ENCODE measurements at regions not wholly inside any gene's neighbourhood (a gene's known extent, or its start where the extent isn't known, plus 50 kb on each side); places are given as distances from the start of the nearest gene placed in this dataset.
"Not testable (repeated sequence)": the region's sequence is repeated elsewhere in the genome, so short reads cannot be mapped to it uniquely, and the experiment has no call there.

DNA sequence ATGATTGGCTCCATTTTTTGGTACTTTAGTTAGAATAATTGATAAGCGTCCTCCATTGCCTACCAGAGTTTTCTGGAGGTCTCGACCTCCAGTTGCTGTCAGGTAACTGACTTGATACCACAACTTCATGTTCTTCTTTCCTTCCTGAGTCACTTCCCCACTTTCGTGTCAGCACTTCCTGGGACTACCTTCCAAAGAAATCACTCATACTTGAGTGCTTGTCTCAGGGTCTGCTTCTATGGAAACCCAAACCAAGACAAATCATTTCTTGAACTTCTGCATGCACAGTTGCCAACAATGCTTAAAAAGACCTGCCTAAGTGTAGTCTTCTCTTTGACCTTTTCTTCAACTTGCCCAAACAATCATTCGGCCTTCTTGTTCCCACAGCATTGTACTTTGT lies 210.3 kb upstream of the ETAA1 start:
- H3K27me3 Mint-ChIP-seq, result no peaks in the 10 kb centered on the region
- DNase-seq, result no peak
- TF ChIP-seq, protein P1, sequence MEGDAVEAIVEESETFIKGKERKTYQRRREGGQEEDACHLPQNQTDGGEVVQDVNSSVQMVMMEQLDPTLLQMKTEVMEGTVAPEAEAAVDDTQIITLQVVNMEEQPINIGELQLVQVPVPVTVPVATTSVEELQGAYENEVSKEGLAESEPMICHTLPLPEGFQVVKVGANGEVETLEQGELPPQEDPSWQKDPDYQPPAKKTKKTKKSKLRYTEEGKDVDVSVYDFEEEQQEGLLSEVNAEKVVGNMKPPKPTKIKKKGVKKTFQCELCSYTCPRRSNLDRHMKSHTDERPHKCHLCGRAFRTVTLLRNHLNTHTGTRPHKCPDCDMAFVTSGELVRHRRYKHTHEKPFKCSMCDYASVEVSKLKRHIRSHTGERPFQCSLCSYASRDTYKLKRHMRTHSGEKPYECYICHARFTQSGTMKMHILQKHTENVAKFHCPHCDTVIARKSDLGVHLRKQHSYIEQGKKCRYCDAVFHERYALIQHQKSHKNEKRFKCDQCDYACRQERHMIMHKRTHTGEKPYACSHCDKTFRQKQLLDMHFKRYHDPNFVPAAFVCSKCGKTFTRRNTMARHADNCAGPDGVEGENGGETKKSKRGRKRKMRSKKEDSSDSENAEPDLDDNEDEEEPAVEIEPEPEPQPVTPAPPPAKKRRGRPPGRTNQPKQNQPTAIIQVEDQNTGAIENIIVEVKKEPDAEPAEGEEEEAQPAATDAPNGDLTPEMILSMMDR (IDR thresholded peaks at IDR 0.05), result no peak
- H3K9me3 Mint-ChIP-seq, result peaks cover 2% of the 10 kb centered on the region
- ChIA-PET CTCF (no interaction called here), POLR2A (no interaction called here)
- H3K4me1 Mint-ChIP-seq, result no peaks in the 10 kb centered on the region
- no peak overlapping the region for H3K4me3 Mint-ChIP-seq
- H3K36me3 Mint-ChIP-seq (ENCODE audit: low read depth), result no peaks in the 10 kb centered on the region
- intact Hi-C loops (cut with micrococcal nuclease), result no loop called here
- H3K27ac Mint-ChIP-seq, result no peak overlapping the region
- ATAC-seq (ENCODE audit: low read depth), result no peak

GRCh38 chr2:67195327-67195726 lies 201.8 kb upstream of the ETAA1 start:
- H3K27me3 Mint-ChIP-seq; H3K9me3 Mint-ChIP-seq; ATAC-seq (ENCODE audit: low read depth); POLR2A ChIA-PET; H3K27ac Mint-ChIP-seq; H3K36me3 Mint-ChIP-seq (ENCODE audit: low read depth); DNase-seq; intact Hi-C loops (cut with micrococcal nuclease); H3K4me3 Mint-ChIP-seq; CTCF ChIA-PET; H3K4me1 Mint-ChIP-seq: not testable (repeated sequence)

GRCh38 chr2:67201521-67201920 lies 195.6 kb upstream of the ETAA1 start:
- Mint-ChIP-seq H3K27me3 (no peaks in the 10 kb centered on the region), H3K4me3 (no peak overlapping the region), H3K36me3 (ENCODE audit: low read depth) (no peaks in the 10 kb centered on the region), H3K4me1 (no peaks in the 10 kb centered on the region), H3K9me3 (no peaks in the 10 kb centered on the region), H3K27ac (no peak overlapping the region)
- ChIA-PET POLR2A (no interaction called here), CTCF (no interaction called here)
- intact Hi-C loops (cut with micrococcal nuclease), result no loop called here
- no peak for ATAC-seq (ENCODE audit: low read depth)
- DNase-seq, result no peak
- TF ChIP-seq, protein P1 (IDR thresholded peaks at IDR 0.05), result no peak

- DNase-seq, result no peak
- Mint-ChIP-seq H3K4me3 (no peak overlapping the region), H3K36me3 (ENCODE audit: low read depth) (no peaks in the 10 kb centered on the region), H3K4me1 (no peaks in the 10 kb centered on the region), H3K27me3 (no peaks in the 10 kb centered on the region), H3K9me3 (no peaks in the 10 kb centered on the region), H3K27ac (no peak overlapping the region)
- ChIA-PET POLR2A (no interaction called here), CTCF (no interaction called here)
- ATAC-seq (ENCODE audit: low read depth), result no peak
- intact Hi-C loops (cut with micrococcal nuclease), result no loop called here
- TF ChIP-seq, protein P1 (IDR thresholded peaks at IDR 0.05), result no peak
Measured at GRCh38 chr2:67204349-67204748, 192.8 kb upstream of the ETAA1 start.

- Mint-ChIP-seq H3K4me3 (no peak overlapping the region), H3K27ac (no peak overlapping the region), H3K4me1 (no peaks in the 10 kb centered on the region), H3K36me3 (ENCODE audit: low read depth) (no peaks in the 10 kb centered on the region), H3K27me3 (no peaks in the 10 kb centered on the region), H3K9me3 (no peaks in the 10 kb centered on the region)
- TF ChIP-seq, protein P1 (IDR thresholded peaks at IDR 0.05), result no peak
- ChIA-PET POLR2A (no interaction called here), CTCF (no interaction called here)
- ATAC-seq (ENCODE audit: low read depth), result no peak
- DNase-seq, result no peak
- intact Hi-C loops (cut with micrococcal nuclease), result no loop called here
Measured at GRCh38 chr2:67208887-67209500, 188.1 kb upstream of the ETAA1 start.

GRCh38 chr2:67210430-67210829 lies 186.7 kb upstream of the ETAA1 start:
- Mint-ChIP-seq H3K27me3 (peaks cover 3% of the 10 kb centered on the region), H3K27ac (no peak overlapping the region), H3K4me1 (no peaks in the 10 kb centered on the region), H3K9me3 (no peaks in the 10 kb centered on the region), H3K36me3 (ENCODE audit: low read depth) (no peaks in the 10 kb centered on the region), H3K4me3 (no peak overlapping the region)
- DNase-seq (no peak), ATAC-seq (ENCODE audit: low read depth) (no peak)
- intact Hi-C loops (cut with micrococcal nuclease), result no loop called here
- TF ChIP-seq, protein P1 (IDR thresholded peaks at IDR 0.05), result no peak
- POLR2A ChIA-PET, result no interaction called here
- CTCF ChIA-PET, result no interaction called here

Measured in activated B cell treated with CpG ODN at 0.5 μM for 24 hours (primary cell).